Coronary artery (tissue), 2 donors: ENCODE measurements at regions not wholly inside any gene's neighbourhood (a gene's known extent, or its start where the extent isn't known, plus 50 kb on each side); places are given as distances from the start of the nearest gene placed in this dataset.

Source experiments
- DNase-seq: peaks from one replicate; pipeline ENCODE4 v3.0.0-alpha.2; 2017; ENCODE audit warnings: low spot score
- H3K27ac ChIP-seq, 2 donors: fragments of 200-600 bp; sonication (generic); one replicate each; pipeline ENCODE4 v1.5.1; 2016 to 2019
- H3K4me3 ChIP-seq: fragments of 200-600 bp; sonication (generic); 2 replicates; pipeline ENCODE4 v1.5.1; 2016; ENCODE audit warnings: mild to moderate bottlenecking, moderate library complexity
- TF ChIP-seq, protein P1 (sequence below): fragments of 200-600 bp; sonication (generic); IDR thresholded peaks from one replicate; pipeline ENCODE4 v1.5.1; 2019; ENCODE audit warnings: antibody characterized with exemption

DNA sequence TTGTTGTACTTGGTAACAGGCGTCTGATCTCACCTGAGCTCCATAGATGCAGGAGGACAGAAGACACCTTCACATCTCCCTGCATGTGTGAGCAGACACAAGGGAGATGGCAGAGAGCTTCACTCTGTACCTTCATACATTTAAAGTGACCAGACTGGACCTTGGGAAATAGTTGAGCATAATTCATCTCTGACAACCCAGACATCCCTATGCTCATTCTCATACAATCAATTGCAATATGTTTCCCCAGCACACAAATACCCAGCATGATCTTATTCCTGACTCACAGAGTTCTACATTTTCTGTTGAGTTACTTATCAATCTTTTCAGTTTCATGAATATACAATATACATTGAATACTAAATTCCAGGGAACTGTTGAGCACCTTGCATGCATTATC is 488.2 kb upstream of the API5 start:
- no peak for DNase-seq
- Histone ChIP-seq H3K27ac (no peak overlapping the region), H3K4me3 (no peak overlapping the region)
- TF ChIP-seq, protein P1, sequence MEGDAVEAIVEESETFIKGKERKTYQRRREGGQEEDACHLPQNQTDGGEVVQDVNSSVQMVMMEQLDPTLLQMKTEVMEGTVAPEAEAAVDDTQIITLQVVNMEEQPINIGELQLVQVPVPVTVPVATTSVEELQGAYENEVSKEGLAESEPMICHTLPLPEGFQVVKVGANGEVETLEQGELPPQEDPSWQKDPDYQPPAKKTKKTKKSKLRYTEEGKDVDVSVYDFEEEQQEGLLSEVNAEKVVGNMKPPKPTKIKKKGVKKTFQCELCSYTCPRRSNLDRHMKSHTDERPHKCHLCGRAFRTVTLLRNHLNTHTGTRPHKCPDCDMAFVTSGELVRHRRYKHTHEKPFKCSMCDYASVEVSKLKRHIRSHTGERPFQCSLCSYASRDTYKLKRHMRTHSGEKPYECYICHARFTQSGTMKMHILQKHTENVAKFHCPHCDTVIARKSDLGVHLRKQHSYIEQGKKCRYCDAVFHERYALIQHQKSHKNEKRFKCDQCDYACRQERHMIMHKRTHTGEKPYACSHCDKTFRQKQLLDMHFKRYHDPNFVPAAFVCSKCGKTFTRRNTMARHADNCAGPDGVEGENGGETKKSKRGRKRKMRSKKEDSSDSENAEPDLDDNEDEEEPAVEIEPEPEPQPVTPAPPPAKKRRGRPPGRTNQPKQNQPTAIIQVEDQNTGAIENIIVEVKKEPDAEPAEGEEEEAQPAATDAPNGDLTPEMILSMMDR = no peak

DNA sequence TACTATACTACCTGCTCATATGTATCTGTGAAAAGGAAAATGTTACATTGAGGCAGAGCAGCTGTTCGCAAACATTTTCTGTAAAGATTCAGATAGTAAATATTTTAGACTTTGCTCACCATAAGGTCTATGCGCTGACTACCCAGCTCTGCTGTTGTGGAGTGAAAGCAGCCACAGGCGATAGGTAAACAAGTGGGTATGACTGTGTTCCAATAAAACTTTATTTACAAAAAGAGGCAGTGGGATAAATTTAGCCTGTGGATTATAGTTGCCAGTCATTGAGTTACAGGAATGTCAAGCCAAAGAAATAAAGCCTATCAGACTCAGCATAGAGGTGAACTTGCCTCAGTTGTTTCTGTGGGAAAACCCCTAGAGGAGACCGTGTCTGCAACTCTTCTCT is 487.7 kb upstream of the API5 start:
- no peak for DNase-seq
- H3K4me3 ChIP-seq = no peak overlapping the region
- TF ChIP-seq, protein P1 = no peak
- no peak overlapping the region for H3K27ac ChIP-seq

DNA sequence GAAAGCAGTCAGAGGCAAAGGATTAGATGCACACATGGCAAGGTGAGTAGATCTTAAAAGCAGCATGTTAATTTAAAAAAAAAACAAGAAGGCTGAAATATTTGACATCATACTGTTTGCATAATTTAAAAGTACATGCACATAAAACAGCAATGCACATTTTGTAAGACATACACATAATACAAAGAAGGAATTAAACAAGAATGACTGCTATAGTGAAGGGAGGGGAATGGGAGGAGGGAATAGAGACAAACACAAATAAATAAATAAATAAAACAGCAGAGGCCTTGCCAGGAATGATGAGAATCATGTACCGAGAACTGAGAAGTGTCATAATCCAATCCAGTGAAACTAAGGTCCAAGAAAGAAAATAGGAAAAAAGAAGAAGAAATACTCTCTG is 486.2 kb upstream of the API5 start:
- Histone ChIP-seq H3K27ac (no peak overlapping the region), H3K4me3 (no peak overlapping the region)
- DNase-seq = no peak
- TF ChIP-seq, protein P1 = no peak

DNA sequence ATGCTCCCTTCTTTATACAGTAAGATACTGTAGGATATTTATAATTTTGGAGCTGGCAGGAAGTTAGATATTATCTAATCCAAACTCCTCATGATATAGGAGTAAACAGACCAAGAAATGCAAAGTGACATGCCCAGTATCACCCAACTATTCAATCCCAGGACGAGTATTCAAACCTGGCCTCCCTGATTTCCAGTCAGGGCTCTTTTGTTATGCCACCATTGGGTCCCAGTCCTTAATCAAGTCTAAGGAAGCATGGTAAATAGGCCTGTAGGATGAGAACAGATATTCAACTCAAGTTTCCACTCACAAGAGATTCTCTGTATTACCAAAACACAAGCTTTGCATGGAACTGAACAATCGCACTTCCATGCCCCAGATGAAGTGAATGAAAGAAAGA is 484.0 kb upstream of the API5 start:
- Histone ChIP-seq H3K27ac (no peak overlapping the region), H3K4me3 (no peak overlapping the region)
- TF ChIP-seq, protein P1 = no peak
- no peak for DNase-seq

DNA sequence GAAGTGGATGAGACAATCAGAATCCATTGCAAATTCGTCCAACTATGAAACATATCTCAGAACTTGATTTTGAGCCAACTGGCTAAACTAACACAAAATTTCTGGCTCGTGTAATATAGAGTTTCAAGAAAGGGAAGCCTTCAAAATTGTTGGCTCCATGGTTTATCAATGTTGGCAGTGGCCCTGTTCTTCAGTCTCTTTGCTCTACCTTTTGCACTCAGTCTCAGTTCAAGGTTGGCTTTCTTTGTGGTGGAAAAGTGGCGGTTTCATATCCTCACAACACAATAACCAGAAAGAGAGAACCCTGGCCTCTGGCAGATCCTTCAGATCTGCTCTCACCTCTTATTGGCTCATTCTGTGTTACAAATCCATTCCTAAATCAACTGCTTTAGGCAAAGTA is 473.8 kb upstream of the API5 start:
- no peak for DNase-seq
- TF ChIP-seq, protein P1 = no peak
- no peak overlapping the region for H3K4me3 ChIP-seq
- H3K27ac ChIP-seq = no peak overlapping the region

DNA sequence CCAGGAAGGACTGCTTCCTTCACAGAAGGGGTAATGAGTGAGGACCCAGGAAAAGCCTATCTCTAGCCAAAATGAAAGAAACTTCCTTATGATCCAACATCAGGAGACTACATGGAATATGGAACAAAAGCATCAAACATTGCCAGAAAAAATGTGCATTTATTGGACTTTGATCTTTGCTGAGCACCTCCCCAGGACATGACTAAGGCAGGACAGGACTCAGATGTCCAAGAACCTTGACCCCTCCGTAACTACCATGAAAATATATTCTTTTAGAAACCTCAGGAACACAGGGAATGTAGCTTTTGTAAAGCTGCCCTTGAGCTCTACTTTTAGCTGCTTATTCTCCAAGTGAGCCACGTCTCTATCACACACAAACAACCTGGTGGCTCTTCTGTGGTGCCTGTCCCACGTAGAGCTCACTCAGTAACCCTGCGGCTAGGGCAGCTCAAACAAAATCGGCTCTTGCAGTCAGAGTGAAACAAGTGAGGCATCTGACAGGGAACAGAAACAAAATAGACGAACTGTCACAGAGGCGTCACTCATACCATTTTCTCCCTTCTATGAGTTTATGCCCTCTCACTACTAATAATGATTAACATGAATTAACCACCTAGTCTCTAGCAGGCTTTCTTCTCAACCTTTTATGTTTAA is 471.5 kb upstream of the API5 start:
- Histone ChIP-seq H3K4me3 (no peak overlapping the region), H3K27ac (no peak overlapping the region)
- TF ChIP-seq, protein P1 = no peak
- DNase-seq = no peak

DNA sequence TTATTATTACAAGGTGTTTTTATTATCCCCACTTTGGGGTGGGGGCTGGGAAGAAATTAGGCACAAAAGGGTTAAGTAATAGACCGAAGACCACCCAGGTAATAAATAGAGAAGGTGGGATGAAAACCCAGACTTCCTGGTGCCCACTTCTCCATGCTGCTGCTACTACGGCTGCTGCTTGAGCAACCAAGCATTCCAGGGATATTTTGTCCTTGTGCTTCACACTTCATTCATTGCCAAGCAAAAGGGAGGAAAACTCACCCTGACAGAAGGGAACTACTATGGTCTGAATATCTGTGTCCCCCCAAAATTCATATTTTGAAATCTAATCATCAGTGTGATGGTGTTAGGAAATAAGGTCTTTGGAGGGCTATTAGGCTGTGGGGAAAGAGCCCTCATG is 470.9 kb upstream of the API5 start:
- Histone ChIP-seq H3K4me3 (no peak overlapping the region), H3K27ac (no peak overlapping the region)
- DNase-seq = no peak
- TF ChIP-seq, protein P1 = no peak
